GM18499 (cell line): ENCODE measurements at regions not wholly inside any gene's neighbourhood (a gene's known extent, or its start where the extent isn't known, plus 50 kb on each side); places are given as distances from the start of the nearest gene placed in this dataset.

Experiments used
- ATAC-seq: cut with Tn5 transposase; IDR thresholded peaks from one replicate; pipeline ENCODE4 v1.9.1; 2021; ENCODE audit warnings: moderate number of reproducible peaks; ENCODE audit not compliant: insufficient read depth, unreplicated experiment

GRCh38 chr11:92317222-92317621 is 92.6 kb downstream of the FAT3 start:
- ATAC-seq, result no peak

- ATAC-seq, result no peak
These were observed 93.1 kb downstream of the FAT3 start for GRCh38 chr11:92317721-92318120.

- ATAC-seq, result no peak
These were observed 97.6 kb downstream of the FAT3 start for GRCh38 chr11:92322225-92322624.

GRCh38 chr11:92324890-92325289 is 100.3 kb downstream of the FAT3 start:
- no peak for ATAC-seq

GRCh38 chr11:92325416-92325815 is 100.8 kb downstream of the FAT3 start:
- no peak for ATAC-seq

GRCh38 chr11:92329137-92329536 is 104.5 kb downstream of the FAT3 start:
- ATAC-seq, result no peak

GRCh38 chr11:92329646-92330045 is 105.0 kb downstream of the FAT3 start:
- ATAC-seq, result no peak

GRCh38 chr11:92330114-92330513 is 105.5 kb downstream of the FAT3 start:
- ATAC-seq, result no peak

- ATAC-seq, result no peak
These were observed 108.4 kb downstream of the FAT3 start for GRCh38 chr11:92332986-92333385.

- no peak for ATAC-seq
These were observed 116.2 kb downstream of the FAT3 start for GRCh38 chr11:92340839-92341238.

- ATAC-seq, result no peak
These were observed 117.6 kb downstream of the FAT3 start for GRCh38 chr11:92342034-92342720.

- no peak for ATAC-seq
These were observed 118.3 kb downstream of the FAT3 start for GRCh38 chr11:92342886-92343285.

GRCh38 chr11:92346220-92346619 is 121.6 kb downstream of the FAT3 start:
- ATAC-seq, result no peak

GRCh38 chr11:92347454-92347853 is 122.8 kb downstream of the FAT3 start:
- no peak for ATAC-seq

- ATAC-seq, result no peak
These were observed 125.0 kb downstream of the FAT3 start for GRCh38 chr11:92349486-92350156.

GRCh38 chr11:92357344-92357743 is 132.7 kb downstream of the FAT3 start:
- no peak for ATAC-seq

- no peak for ATAC-seq
These were observed 133.2 kb downstream of the FAT3 start for GRCh38 chr11:92357841-92358240.

GRCh38 chr11:92361551-92361950 is 136.9 kb downstream of the FAT3 start:
- ATAC-seq, result no peak

- no peak for ATAC-seq
These were observed 138.4 kb downstream of the FAT3 start for GRCh38 chr11:92362989-92363388.

- ATAC-seq, result no peak
These were observed 139.6 kb downstream of the FAT3 start for GRCh38 chr11:92364177-92364576.

GRCh38 chr11:92376146-92376599 is 151.6 kb downstream of the FAT3 start:
- ATAC-seq, result no peak

GRCh38 chr11:92376680-92377079 is 152.1 kb downstream of the FAT3 start:
- ATAC-seq, result no peak
